Neural progenitor cell (in vitro differentiated cells): ENCODE measurements at regions not wholly inside any gene's neighbourhood (a gene's known extent, or its start where the extent isn't known, plus 50 kb on each side); places are given as distances from the start of the nearest gene placed in this dataset.

ENCODE experiments used
- DNase-seq: peaks from one replicate; pipeline ENCODE4 v3.0.0-alpha.2; 2016; ENCODE audit warnings: low spot score
- H2AFZ ChIP-seq: fragments of 200-600 bp; sonication (generic); replicated peaks from 2 replicates; pipeline ENCODE4 v1.6.1; 2016; ENCODE audit warnings: antibody characterized with exemption
- H3F3A ChIP-seq: fragments of 200-600 bp; sonication (generic); 2 replicates; pipeline ENCODE4 v1.6.1; 2016; ENCODE audit warnings: antibody characterized with exemption, low read depth
- H3K27ac ChIP-seq: fragments of 200-600 bp; sonication (generic); 2 replicates; pipeline ENCODE4 v1.5.1; 2016; ENCODE audit warnings: mild to moderate bottlenecking
- H3K27me3 ChIP-seq: fragments of 200-600 bp; sonication (generic); 2 replicates; pipeline ENCODE4 v1.6.1; 2016; ENCODE audit warnings: mild to moderate bottlenecking, moderate library complexity
- H3K36me3 ChIP-seq: fragments of 200-600 bp; sonication (generic); 2 replicates; pipeline ENCODE4 v1.5.1; 2016
- H3K4me1 ChIP-seq: fragments of 200-600 bp; sonication (generic); 2 replicates; pipeline ENCODE4 v1.6.1; 2016; ENCODE audit warnings: mixed run types
- H3K4me2 ChIP-seq: fragments of 200-600 bp; sonication (generic); 2 replicates; pipeline ENCODE4 v1.6.1; 2016
- H3K4me3 ChIP-seq: fragments of 200-600 bp; sonication (generic); 2 replicates; pipeline ENCODE4 v1.5.1; 2016
- H3K79me2 ChIP-seq: fragments of 200-600 bp; sonication (generic); 2 replicates; pipeline ENCODE4 v1.6.1; 2016; ENCODE audit warnings: low read depth
- H3K9ac ChIP-seq: fragments of 200-600 bp; sonication (generic); 2 replicates; pipeline ENCODE4 v1.6.1; 2016
- H3K9me3 ChIP-seq: fragments of 200-600 bp; sonication (generic); 2 replicates; pipeline ENCODE4 v1.5.1; 2016; ENCODE audit warnings: low read depth
- H4K20me1 ChIP-seq: fragments of 200-600 bp; sonication (generic); 2 replicates; pipeline ENCODE4 v1.6.1; 2016; ENCODE audit warnings: low read depth
- H3K27ac Mint-ChIP-seq: 3 replicates; pipeline ENCODE4 v1.8.0; 2021; ENCODE audit warnings: mixed read lengths
- H3K27me3 Mint-ChIP-seq: 2 replicates; pipeline ENCODE4 v1.8.0; 2022; ENCODE audit warnings: low read depth, mild to moderate bottlenecking, inconsistent platforms, moderate library complexity, mixed read lengths; ENCODE audit not compliant: insufficient read depth
- H3K36me3 Mint-ChIP-seq: 3 replicates; pipeline ENCODE4 v1.8.0; 2021; ENCODE audit warnings: mixed read lengths
- H3K4me1 Mint-ChIP-seq: 3 replicates; pipeline ENCODE4 v1.8.0; 2021; ENCODE audit warnings: mixed read lengths
- H3K4me3 Mint-ChIP-seq: 3 replicates; pipeline ENCODE4 v1.8.0; 2021; ENCODE audit warnings: mild to moderate bottlenecking, moderate library complexity, mixed read lengths
- H3K9me3 Mint-ChIP-seq: 3 replicates; pipeline ENCODE4 v1.8.0; 2020; ENCODE audit warnings: mixed read lengths
- CTCF ChIP-seq: fragments of 200-600 bp; sonication (generic); IDR thresholded peaks from 2 replicates; pipeline ENCODE4 v1.5.1; 2017; ENCODE audit warnings: antibody characterized with exemption, mild to moderate bottlenecking
- EZH2 ChIP-seq: fragments of 200-600 bp; sonication (generic); IDR thresholded peaks from 2 replicates; pipeline ENCODE4 v1.6.1; 2017; ENCODE audit warnings: antibody characterized with exemption, mild to moderate bottlenecking, moderate library complexity
- EZH2phosphoT487 ChIP-seq: fragments of 200-600 bp; sonication (generic); IDR thresholded peaks from 2 replicates; pipeline ENCODE4 v1.6.1; 2017; ENCODE audit warnings: antibody characterized with exemption

DNA sequence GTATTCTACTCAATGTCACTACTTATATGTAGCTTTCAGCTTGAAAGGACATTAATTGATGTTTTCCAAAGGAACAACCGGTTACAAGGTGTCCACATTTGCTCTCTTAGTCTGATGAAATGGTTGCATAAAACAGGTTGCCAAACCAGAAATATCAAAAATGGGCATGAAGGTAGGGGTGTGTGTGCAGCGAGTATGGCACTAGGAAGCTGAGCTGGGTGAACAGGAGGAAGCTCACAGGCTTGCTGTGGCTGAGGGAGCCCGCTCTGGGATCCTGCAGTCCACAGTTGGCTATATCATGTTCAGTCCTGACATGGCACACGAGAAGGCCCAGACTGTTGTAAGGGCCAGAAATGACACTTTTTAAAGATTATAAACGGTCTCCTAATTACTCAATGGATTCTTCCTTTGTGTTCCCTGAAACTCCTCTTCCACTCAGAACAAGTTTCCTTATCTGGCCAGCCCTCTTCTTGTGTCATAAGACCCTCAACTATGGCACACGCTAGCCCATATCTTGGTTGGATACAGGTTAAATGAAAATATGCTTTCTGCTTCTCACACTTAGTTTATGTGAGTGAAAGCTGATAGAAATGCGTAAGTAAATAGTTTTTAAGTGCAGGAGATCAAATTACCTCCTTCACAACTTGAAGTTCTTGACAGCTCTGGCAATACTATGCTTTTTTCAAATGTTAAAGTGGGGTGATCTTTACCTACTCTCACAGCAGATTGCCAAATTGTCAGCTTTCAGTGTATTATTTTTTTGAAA, 201.5 kb downstream of the LMO4 start:
- H3K27me3 Mint-ChIP-seq, result peaks cover 8% of the 10 kb centered on the region

DNA sequence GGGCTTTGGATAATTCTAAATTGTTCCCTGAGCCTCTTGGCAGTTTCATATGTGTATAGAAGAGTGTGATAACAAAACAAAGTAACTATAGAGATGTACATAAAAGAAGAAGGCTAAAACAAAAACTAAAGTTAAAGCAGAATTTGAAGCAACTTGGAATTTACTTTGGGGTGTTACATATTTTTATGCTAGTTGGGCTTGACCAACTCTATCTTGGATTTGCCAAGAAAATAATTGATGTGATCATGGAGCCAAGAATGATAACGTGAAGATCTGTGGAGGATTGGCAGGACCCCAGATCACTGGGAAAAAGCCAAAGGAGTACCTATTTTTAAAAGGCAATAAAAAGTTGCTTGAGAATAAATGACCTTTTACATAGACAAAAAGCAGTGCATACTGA, 206.9 kb downstream of the LMO4 start:
- H3K36me3 Mint-ChIP-seq, result no peaks in the 10 kb centered on the region
- no peaks in the 10 kb centered on the region for H3K36me3 ChIP-seq
- H3K4me2 ChIP-seq, result no peak overlapping the region
- H3K4me3 Mint-ChIP-seq, result no peak overlapping the region
- no peaks in the 10 kb centered on the region for H3F3A ChIP-seq
- H3K27me3 ChIP-seq, result no peaks in the 10 kb centered on the region
- DNase-seq, result no peak
- H3K4me1 Mint-ChIP-seq, result no peaks in the 10 kb centered on the region
- no peaks in the 10 kb centered on the region for H3K79me2 ChIP-seq
- H3K9ac ChIP-seq, result no peak overlapping the region
- H3K9me3 ChIP-seq, result peaks cover 3% of the 10 kb centered on the region
- no peaks in the 10 kb centered on the region for H3K27me3 Mint-ChIP-seq
- peaks cover 6% of the 10 kb centered on the region for H3K9me3 Mint-ChIP-seq
- no peaks in the 10 kb centered on the region for H3K4me1 ChIP-seq
- TF ChIP-seq CTCF, result no peak
- no peak for TF ChIP-seq EZH2
- no peak for TF ChIP-seq EZH2phosphoT487
- H3K27ac Mint-ChIP-seq, result no peak overlapping the region
- no peaks in the 10 kb centered on the region for H4K20me1 ChIP-seq
- H3K4me3 ChIP-seq, result no peak overlapping the region
- H3K27ac ChIP-seq, result no peak overlapping the region
- no peak overlapping the region for H2AFZ ChIP-seq

More for the DNA sequence above, 201.5 kb downstream of the LMO4 start:
- DNase-seq, result no peak
- Histone ChIP-seq H3K27me3 (no peaks in the 10 kb centered on the region), H3K4me3 (no peak overlapping the region), H3K9me3 (peaks cover 3% of the 10 kb centered on the region), H3K9ac (no peak overlapping the region), H3K4me2 (no peak overlapping the region), H3K4me1 (no peaks in the 10 kb centered on the region), H3K27ac (no peak overlapping the region), H3K36me3 (no peaks in the 10 kb centered on the region), H2AFZ (no peak overlapping the region), H4K20me1 (no peaks in the 10 kb centered on the region), H3F3A (no peaks in the 10 kb centered on the region), H3K79me2 (no peaks in the 10 kb centered on the region)
- H3K9me3 Mint-ChIP-seq, result peaks cover 9% of the 10 kb centered on the region
- H3K27ac Mint-ChIP-seq, result no peak overlapping the region
- peaks cover 6% of the 10 kb centered on the region for H3K4me1 Mint-ChIP-seq
- no peak overlapping the region for H3K4me3 Mint-ChIP-seq
- TF ChIP-seq CTCF (no peak), EZH2phosphoT487 (no peak), EZH2 (no peak)
- no peaks in the 10 kb centered on the region for H3K36me3 Mint-ChIP-seq

DNA sequence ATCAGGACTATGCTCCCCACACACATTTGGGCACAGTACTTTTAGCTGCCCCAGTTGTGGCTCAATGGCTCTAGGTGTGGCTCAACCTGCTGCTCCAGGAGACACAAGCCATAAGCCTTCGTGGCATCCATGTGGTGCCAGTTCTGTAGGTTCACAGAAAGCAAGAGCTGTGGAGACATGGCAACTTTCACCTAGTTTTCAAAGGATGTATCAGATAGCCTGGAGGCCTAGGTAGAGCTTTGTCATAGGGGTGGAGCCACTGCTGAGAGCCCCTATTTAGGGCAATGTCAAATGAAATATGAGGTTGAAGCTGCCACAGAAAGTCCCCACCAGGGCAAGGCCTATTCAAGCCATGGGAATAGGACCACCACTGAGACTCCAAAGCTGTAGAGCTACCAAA, 210.5 kb downstream of the LMO4 start:
- Histone ChIP-seq H3F3A (no peaks in the 10 kb centered on the region), H3K27ac (no peak overlapping the region), H4K20me1 (no peaks in the 10 kb centered on the region), H3K27me3 (no peaks in the 10 kb centered on the region), H3K9me3 (no peaks in the 10 kb centered on the region), H2AFZ (no peak overlapping the region), H3K36me3 (no peaks in the 10 kb centered on the region), H3K4me3 (no peak overlapping the region), H3K4me1 (no peaks in the 10 kb centered on the region), H3K79me2 (no peaks in the 10 kb centered on the region), H3K9ac (no peak overlapping the region), H3K4me2 (no peak overlapping the region)
- TF ChIP-seq EZH2 (no peak), EZH2phosphoT487 (no peak), CTCF (no peak)
- Mint-ChIP-seq H3K36me3 (no peaks in the 10 kb centered on the region), H3K4me1 (no peaks in the 10 kb centered on the region), H3K27ac (no peak overlapping the region), H3K27me3 (no peaks in the 10 kb centered on the region), H3K9me3 (peaks cover 30% of the 10 kb centered on the region), H3K4me3 (no peak overlapping the region)
- DNase-seq, result no peak
